ENCODE measurements at regions not wholly inside any gene's neighbourhood (a gene's known extent, or its start where the extent isn't known, plus 50 kb on each side); places are given as distances from the start of the nearest gene placed in this dataset.

DNA sequence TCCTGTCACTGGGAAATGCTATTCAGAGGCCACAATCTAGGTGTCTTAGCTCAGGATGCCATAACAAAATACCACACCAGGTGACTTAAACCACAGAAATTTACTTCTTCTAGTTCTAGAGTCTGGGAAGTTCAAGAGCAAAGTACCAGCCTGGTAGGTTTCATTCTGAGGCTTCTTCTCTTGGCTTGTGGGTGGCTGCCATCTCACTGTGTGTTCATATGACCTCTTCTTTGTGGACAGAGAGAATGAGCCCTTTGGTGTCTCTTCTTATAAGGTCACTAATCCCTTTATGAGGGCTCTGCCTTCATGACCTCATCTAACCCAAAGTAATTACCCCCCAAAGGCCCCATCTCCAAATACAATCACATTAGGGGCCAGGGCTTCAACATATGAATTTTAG, 57.3 kb downstream of the RHOB start:
- no peaks in the 10 kb centered on the region for H3K27me3 ChIP-seq (ENCODE audit: control insufficient read depth, extremely low read depth, insufficient read depth, low read length)
- TF ChIP-seq, protein P1, sequence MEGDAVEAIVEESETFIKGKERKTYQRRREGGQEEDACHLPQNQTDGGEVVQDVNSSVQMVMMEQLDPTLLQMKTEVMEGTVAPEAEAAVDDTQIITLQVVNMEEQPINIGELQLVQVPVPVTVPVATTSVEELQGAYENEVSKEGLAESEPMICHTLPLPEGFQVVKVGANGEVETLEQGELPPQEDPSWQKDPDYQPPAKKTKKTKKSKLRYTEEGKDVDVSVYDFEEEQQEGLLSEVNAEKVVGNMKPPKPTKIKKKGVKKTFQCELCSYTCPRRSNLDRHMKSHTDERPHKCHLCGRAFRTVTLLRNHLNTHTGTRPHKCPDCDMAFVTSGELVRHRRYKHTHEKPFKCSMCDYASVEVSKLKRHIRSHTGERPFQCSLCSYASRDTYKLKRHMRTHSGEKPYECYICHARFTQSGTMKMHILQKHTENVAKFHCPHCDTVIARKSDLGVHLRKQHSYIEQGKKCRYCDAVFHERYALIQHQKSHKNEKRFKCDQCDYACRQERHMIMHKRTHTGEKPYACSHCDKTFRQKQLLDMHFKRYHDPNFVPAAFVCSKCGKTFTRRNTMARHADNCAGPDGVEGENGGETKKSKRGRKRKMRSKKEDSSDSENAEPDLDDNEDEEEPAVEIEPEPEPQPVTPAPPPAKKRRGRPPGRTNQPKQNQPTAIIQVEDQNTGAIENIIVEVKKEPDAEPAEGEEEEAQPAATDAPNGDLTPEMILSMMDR (optimal IDR thresholded peaks at IDR 0.05 in 1 of 3, IDR thresholded peaks at IDR 0.05 in 1 of 3, conservative IDR thresholded peaks at IDR 0.05 in 1 of 3; ENCODE audit: extremely low read depth in 1 of 3, insufficient read depth in 2 of 3, low read length in 3 of 3): no peak
- no peak for TF ChIP-seq EZH2 (IDR thresholded peaks at IDR 0.05; ENCODE audit: low read length)
- no peaks in the 10 kb centered on the region for H4K20me1 ChIP-seq (ENCODE audit: control insufficient read depth, extremely low read depth, insufficient read depth, low read length)
- FAIRE-seq (no peak), DNase-seq (ENCODE audit: low read depth, low spot score) (no peak)
- no peak overlapping the region for H2AFZ ChIP-seq (ENCODE audit: control insufficient read depth, low read length)
- H3K9me1 ChIP-seq (ENCODE audit: control insufficient read depth, extremely low read depth, insufficient read depth, low read length): no peaks in the 10 kb centered on the region
- H3K27ac ChIP-seq (ENCODE audit: control insufficient read depth, insufficient read depth, low read length): no peak overlapping the region
- peaks cover 12% of the 10 kb centered on the region for H3K4me1 ChIP-seq (ENCODE audit: control insufficient read depth, extremely low read depth, insufficient read depth, low read length)
- dilution Hi-C loops (cut with MboI; ENCODE audit: extremely low pct_ligation_motif_present, low sequenced_read_pairs): no loop called here
- no peak overlapping the region for H3K4me3 ChIP-seq (ENCODE audit: control insufficient read depth in 2 of 3, extremely low read depth in 1 of 3, insufficient read depth in 2 of 3, low read depth in 1 of 3, low read length in 3 of 3)
- H3K4me2 ChIP-seq (ENCODE audit: control insufficient read depth, extremely low read depth, insufficient read depth, low read depth, low read length): no peak overlapping the region
- H3K36me3 ChIP-seq (ENCODE audit: control insufficient read depth in 2 of 2, extremely low read depth in 1 of 2, insufficient read depth in 2 of 2, low read length in 2 of 2): no peaks in the 10 kb centered on the region
- H3K79me2 ChIP-seq (ENCODE audit: control insufficient read depth, insufficient read depth, low read length): no peaks in the 10 kb centered on the region
- no peaks in the 10 kb centered on the region for H3K9me3 ChIP-seq (ENCODE audit: control insufficient read depth, low read depth, low read length)
- no peak overlapping the region for H3K9ac ChIP-seq (ENCODE audit: control insufficient read depth, extremely low read depth, insufficient read depth, low read length)

DNA sequence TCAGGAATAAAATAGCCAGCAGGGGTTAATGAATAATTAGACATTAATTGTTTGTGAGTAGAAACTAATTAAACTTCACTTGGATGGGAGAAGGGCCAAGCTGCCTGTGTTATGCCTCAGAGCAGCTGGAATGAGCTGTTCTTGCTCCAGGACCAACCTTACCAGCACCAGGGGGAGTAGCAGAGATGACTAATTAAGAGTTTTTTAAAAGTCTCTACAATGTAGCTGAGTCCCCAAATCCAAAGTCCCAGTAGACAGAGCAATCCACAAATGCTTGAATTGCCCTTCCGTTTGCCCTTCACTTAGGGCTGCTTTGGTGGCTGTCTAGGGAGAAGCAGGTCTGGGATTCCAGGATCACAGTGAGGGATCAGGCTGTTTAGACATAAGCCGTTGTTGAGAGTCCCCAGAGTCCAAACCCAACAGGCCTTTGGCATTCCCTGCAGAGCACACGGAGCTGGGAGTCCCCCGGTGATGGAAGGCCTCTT, 59.4 kb downstream of the RHOB start:
- Histone ChIP-seq H3K4me3 (ENCODE audit: control insufficient read depth in 2 of 3, extremely low read depth in 1 of 3, insufficient read depth in 2 of 3, low read depth in 1 of 3, low read length in 3 of 3) (no peak overlapping the region), H3K4me1 (ENCODE audit: control insufficient read depth, extremely low read depth, insufficient read depth, low read length) (peaks cover 27% of the 10 kb centered on the region), H4K20me1 (ENCODE audit: control insufficient read depth, extremely low read depth, insufficient read depth, low read length) (no peaks in the 10 kb centered on the region), H3K9me1 (ENCODE audit: control insufficient read depth, extremely low read depth, insufficient read depth, low read length) (no peaks in the 10 kb centered on the region), H3K27me3 (ENCODE audit: control insufficient read depth, extremely low read depth, insufficient read depth, low read length) (no peaks in the 10 kb centered on the region), H2AFZ (ENCODE audit: control insufficient read depth, low read length) (no peak overlapping the region), H3K9ac (ENCODE audit: control insufficient read depth, extremely low read depth, insufficient read depth, low read length) (no peak overlapping the region), H3K36me3 (ENCODE audit: control insufficient read depth in 2 of 2, extremely low read depth in 1 of 2, insufficient read depth in 2 of 2, low read length in 2 of 2) (no peaks in the 10 kb centered on the region), H3K9me3 (ENCODE audit: control insufficient read depth, low read depth, low read length) (no peaks in the 10 kb centered on the region), H3K4me2 (ENCODE audit: control insufficient read depth, extremely low read depth, insufficient read depth, low read depth, low read length) (no peak overlapping the region), H3K79me2 (ENCODE audit: control insufficient read depth, insufficient read depth, low read length) (no peaks in the 10 kb centered on the region), H3K27ac (ENCODE audit: control insufficient read depth, insufficient read depth, low read length) (no peak overlapping the region)
- dilution Hi-C loops (cut with MboI; ENCODE audit: extremely low pct_ligation_motif_present, low sequenced_read_pairs): no loop called here
- DNase-seq (ENCODE audit: low read depth, low spot score): no peak
- TF ChIP-seq EZH2 (IDR thresholded peaks at IDR 0.05; ENCODE audit: low read length): no peak
- TF ChIP-seq, protein P1 (optimal IDR thresholded peaks at IDR 0.05 in 1 of 3, IDR thresholded peaks at IDR 0.05 in 1 of 3, conservative IDR thresholded peaks at IDR 0.05 in 1 of 3; ENCODE audit: extremely low read depth in 1 of 3, insufficient read depth in 2 of 3, low read length in 3 of 3): peak; percentile 7 to 33 (median 9)
- no peak for FAIRE-seq

Measured in keratinocyte (primary cell).